Activated naive CD8-positive, alpha-beta T cell treated with anti-CD3 and anti-CD28 coated beads for 36 hours (primary cell): ENCODE measurements at regions not wholly inside any gene's neighbourhood (a gene's known extent, or its start where the extent isn't known, plus 50 kb on each side); places are given as distances from the start of the nearest gene placed in this dataset.

Source experiments
- DNase-seq: peaks from one replicate; pipeline ENCODE4 v3.0.0; 2021
- H3K27ac Mint-ChIP-seq: one replicate; pipeline ENCODE4 v1.8.0; 2022; ENCODE audit warnings: mild to moderate bottlenecking, moderate library complexity, mixed read lengths
- H3K27me3 Mint-ChIP-seq: one replicate; pipeline ENCODE4 v1.8.0; 2022; ENCODE audit warnings: mild to moderate bottlenecking, mixed read lengths
- H3K36me3 Mint-ChIP-seq: one replicate; pipeline ENCODE4 v1.8.0; 2021; ENCODE audit warnings: mild to moderate bottlenecking, mixed read lengths
- H3K4me1 Mint-ChIP-seq: one replicate; pipeline ENCODE4 v1.8.0; 2021; ENCODE audit warnings: mixed read lengths
- H3K4me3 Mint-ChIP-seq: one replicate; pipeline ENCODE4 v1.8.0; 2022; ENCODE audit warnings: mild to moderate bottlenecking, moderate library complexity, mixed read lengths
- H3K9me3 Mint-ChIP-seq: one replicate; pipeline ENCODE4 v1.8.0; 2022; ENCODE audit warnings: mixed read lengths

DNA sequence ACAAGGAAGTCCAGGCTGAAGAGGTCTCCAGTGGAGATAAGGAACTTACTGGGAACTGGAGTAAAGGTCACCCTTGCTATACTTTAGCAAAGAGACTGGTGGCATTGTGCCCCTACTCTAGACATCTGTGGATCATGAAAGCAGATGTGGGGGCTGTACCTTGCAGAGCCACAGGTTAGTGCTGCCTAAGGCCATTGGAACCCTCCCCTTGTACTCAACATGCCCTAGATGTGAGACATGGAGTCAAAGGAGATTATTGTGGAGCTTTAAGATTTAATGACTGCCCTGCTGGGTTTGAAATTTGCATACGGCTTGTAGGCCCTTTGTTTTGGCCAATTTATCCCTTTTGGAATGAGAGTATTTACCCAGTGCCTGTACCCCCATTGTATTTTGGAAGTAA, 397.3 kb upstream of the GRIN3A start:
- no peaks in the 10 kb centered on the region for H3K4me1 Mint-ChIP-seq
- H3K36me3 Mint-ChIP-seq, result no peaks in the 10 kb centered on the region
- H3K27ac Mint-ChIP-seq, result no peak overlapping the region
- peaks cover 9% of the 10 kb centered on the region for H3K9me3 Mint-ChIP-seq
- H3K27me3 Mint-ChIP-seq, result no peaks in the 10 kb centered on the region
- no peak overlapping the region for H3K4me3 Mint-ChIP-seq
- no peak for DNase-seq

DNA sequence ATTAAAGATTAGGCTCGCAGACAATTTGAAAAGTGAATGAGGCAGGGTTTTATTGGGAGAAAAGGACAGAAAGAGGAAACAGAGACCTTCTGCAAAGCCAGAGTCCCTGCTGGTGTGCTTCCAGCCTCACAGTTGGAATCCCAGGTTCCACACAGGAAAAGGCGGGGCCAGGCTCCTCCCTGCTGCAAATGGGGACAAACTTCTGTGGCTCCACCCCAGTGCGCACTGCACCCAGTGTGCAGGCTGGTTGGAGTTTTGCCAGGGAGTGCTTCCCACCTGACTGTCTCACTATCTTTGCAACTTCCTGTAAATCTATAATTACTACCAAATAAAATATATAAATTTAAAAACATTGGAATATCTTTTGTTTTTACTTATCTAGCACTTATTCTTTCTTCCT, 386.0 kb upstream of the GRIN3A start:
- peaks cover 7% of the 10 kb centered on the region for H3K9me3 Mint-ChIP-seq
- no peak overlapping the region for H3K4me3 Mint-ChIP-seq
- DNase-seq, result no peak
- H3K36me3 Mint-ChIP-seq, result no peaks in the 10 kb centered on the region
- H3K27ac Mint-ChIP-seq, result no peak overlapping the region
- H3K4me1 Mint-ChIP-seq, result no peaks in the 10 kb centered on the region
- no peaks in the 10 kb centered on the region for H3K27me3 Mint-ChIP-seq

DNA sequence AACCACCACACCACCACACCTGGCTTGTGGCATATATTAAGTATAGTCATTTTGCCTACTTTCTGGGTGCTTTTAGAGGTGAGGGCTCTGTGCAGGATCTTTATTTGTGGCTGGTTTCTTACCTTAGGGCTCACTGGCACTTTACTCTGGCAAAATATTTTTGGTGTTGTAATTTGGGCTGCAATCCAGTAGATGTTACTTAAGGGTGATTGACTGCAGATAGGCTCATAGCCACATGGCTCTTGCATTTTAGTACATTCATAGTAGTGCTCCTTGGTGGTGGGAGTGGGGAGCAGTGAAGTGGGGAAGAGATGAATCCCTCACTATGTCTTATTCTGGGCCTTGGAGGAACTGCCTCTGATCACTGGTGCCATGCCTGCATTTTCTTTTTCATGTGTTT, 376.1 kb upstream of the GRIN3A start:
- no peak for DNase-seq
- Mint-ChIP-seq H3K27ac (no peak overlapping the region), H3K27me3 (no peaks in the 10 kb centered on the region)

DNA sequence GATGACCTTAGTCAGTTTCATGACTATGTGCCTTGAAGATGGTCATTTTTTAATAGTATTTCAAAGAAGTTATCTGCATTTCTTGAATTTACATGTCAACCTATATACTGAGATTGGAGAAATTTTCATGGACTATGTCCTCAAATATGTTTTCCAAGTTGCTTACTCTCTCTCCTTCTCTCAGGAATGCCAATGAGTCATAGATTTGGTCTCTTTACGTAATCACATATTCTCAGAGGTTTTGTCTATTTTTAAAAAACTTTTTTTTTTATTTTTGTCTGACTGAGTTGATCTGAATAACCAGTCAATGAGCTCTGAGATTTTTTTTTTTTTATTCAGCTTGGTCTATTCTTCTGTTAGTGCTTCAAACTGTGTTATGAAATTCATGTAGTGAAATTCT, 374.7 kb upstream of the GRIN3A start:
- no peak overlapping the region for H3K27ac Mint-ChIP-seq
- no peak for DNase-seq
- H3K9me3 Mint-ChIP-seq, result peaks cover 5% of the 10 kb centered on the region
- no peaks in the 10 kb centered on the region for H3K4me1 Mint-ChIP-seq
- H3K27me3 Mint-ChIP-seq, result no peaks in the 10 kb centered on the region
- H3K4me3 Mint-ChIP-seq, result no peak overlapping the region
- H3K36me3 Mint-ChIP-seq, result no peaks in the 10 kb centered on the region

More for the DNA sequence above, 376.1 kb upstream of the GRIN3A start:
- no peak overlapping the region for H3K4me3 Mint-ChIP-seq
- H3K9me3 Mint-ChIP-seq, result peaks cover 11% of the 10 kb centered on the region
- no peaks in the 10 kb centered on the region for H3K4me1 Mint-ChIP-seq
- no peaks in the 10 kb centered on the region for H3K36me3 Mint-ChIP-seq

DNA sequence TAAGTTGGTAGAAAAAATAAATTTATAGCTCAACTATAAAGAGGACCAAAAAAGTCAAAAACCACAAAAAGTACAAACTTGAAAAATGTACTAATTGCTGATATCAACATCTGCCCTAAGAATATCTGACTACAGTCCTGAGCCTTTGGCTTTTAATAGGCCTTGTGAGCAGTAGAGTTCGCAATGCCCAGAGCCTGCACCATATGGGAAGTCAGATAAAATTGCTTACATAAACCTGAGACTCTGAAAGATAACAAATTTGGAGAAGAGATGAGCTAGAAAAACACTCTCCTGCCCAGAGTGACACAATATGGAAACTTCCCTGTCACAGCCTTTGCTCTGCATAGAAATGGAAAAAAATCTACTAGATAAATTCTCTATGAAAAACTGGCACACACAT, 368.0 kb upstream of the GRIN3A start:
- Mint-ChIP-seq H3K27ac (no peak overlapping the region), H3K36me3 (no peaks in the 10 kb centered on the region), H3K27me3 (no peaks in the 10 kb centered on the region), H3K4me1 (no peaks in the 10 kb centered on the region), H3K9me3 (peaks cover 4% of the 10 kb centered on the region), H3K4me3 (no peak overlapping the region)
- no peak for DNase-seq

DNA sequence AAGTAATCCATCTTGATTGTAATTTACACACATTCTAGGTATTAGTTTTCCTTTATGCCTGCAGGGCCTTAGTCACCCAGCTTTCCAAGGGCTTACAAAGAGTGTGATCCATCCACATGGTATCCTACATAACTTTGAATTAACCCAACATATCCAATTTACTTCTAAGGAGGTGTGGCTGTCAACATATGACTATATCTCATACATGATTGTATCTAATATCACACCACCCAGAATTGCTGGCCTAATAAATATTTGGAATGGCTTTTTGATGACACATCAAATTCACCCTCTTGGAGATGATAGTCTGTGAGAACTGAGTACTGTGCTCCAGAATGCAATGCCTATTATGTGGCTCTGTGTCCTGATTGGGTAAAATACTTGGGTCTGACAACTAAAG, 363.3 kb upstream of the GRIN3A start:
- Mint-ChIP-seq H3K27me3 (no peaks in the 10 kb centered on the region), H3K4me1 (no peaks in the 10 kb centered on the region), H3K27ac (no peak overlapping the region), H3K4me3 (no peak overlapping the region), H3K9me3 (peaks cover 3% of the 10 kb centered on the region), H3K36me3 (no peaks in the 10 kb centered on the region)
- DNase-seq, result no peak

- Mint-ChIP-seq H3K9me3 (no peaks in the 10 kb centered on the region), H3K4me3 (no peak overlapping the region), H3K27ac (no peak overlapping the region), H3K4me1 (no peaks in the 10 kb centered on the region), H3K36me3 (no peaks in the 10 kb centered on the region), H3K27me3 (no peaks in the 10 kb centered on the region)
- DNase-seq, result no peak
Measured at GRCh38 chr9:102087141-102087540, 348.7 kb upstream of the GRIN3A start.

- H3K4me1 Mint-ChIP-seq, result no peaks in the 10 kb centered on the region
- H3K9me3 Mint-ChIP-seq, result no peaks in the 10 kb centered on the region
- no peak for DNase-seq
- H3K27me3 Mint-ChIP-seq, result no peaks in the 10 kb centered on the region
- no peaks in the 10 kb centered on the region for H3K36me3 Mint-ChIP-seq
- no peak overlapping the region for H3K27ac Mint-ChIP-seq
- no peak overlapping the region for H3K4me3 Mint-ChIP-seq
Measured at GRCh38 chr9:102085548-102085947, 347.1 kb upstream of the GRIN3A start.

GRCh38 chr9:102072059-102072764, 333.8 kb upstream of the GRIN3A start:
- no peak for DNase-seq
- Mint-ChIP-seq H3K4me3 (no peak overlapping the region), H3K36me3 (no peaks in the 10 kb centered on the region), H3K9me3 (peaks cover 4% of the 10 kb centered on the region), H3K4me1 (no peaks in the 10 kb centered on the region), H3K27ac (no peak overlapping the region), H3K27me3 (no peaks in the 10 kb centered on the region)

- no peaks in the 10 kb centered on the region for H3K27me3 Mint-ChIP-seq
- no peak for DNase-seq
- H3K27ac Mint-ChIP-seq, result no peak overlapping the region
- H3K4me3 Mint-ChIP-seq, result no peak overlapping the region
- no peaks in the 10 kb centered on the region for H3K36me3 Mint-ChIP-seq
- H3K4me1 Mint-ChIP-seq, result no peaks in the 10 kb centered on the region
- peaks cover 7% of the 10 kb centered on the region for H3K9me3 Mint-ChIP-seq
Measured at GRCh38 chr9:102069969-102070368, 331.5 kb upstream of the GRIN3A start.

DNA sequence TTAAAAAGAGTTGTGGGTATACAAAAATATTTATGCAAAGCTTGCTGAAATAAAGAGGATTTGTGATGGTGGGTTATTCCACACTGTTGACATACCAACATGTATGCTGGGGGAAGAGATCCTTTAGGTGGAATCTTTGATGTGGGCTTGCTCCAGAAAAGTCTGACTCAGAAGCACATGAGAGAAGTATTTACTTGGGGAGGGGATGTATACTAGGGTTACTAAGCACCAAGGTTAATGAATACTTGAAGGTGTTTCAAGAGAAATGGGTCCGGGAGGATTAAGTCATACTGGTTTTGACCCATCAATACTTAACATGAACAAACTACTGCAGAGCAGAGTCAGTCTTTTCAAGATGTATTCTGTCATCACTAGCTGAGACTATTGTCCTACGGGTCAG, 316.4 kb upstream of the GRIN3A start:
- Mint-ChIP-seq H3K4me3 (no peak overlapping the region), H3K4me1 (no peaks in the 10 kb centered on the region), H3K36me3 (no peaks in the 10 kb centered on the region), H3K27me3 (no peaks in the 10 kb centered on the region), H3K9me3 (no peaks in the 10 kb centered on the region), H3K27ac (no peak overlapping the region)
- no peak for DNase-seq

- peak overlapping the region; percentile 23 for H3K27ac Mint-ChIP-seq
- H3K4me1 Mint-ChIP-seq, result no peaks in the 10 kb centered on the region
- no peaks in the 10 kb centered on the region for H3K9me3 Mint-ChIP-seq
- DNase-seq, result no peak
- no peaks in the 10 kb centered on the region for H3K27me3 Mint-ChIP-seq
- no peak overlapping the region for H3K4me3 Mint-ChIP-seq
- H3K36me3 Mint-ChIP-seq, result no peaks in the 10 kb centered on the region
Measured at GRCh38 chr9:102049586-102050246, 311.3 kb upstream of the GRIN3A start.

DNA sequence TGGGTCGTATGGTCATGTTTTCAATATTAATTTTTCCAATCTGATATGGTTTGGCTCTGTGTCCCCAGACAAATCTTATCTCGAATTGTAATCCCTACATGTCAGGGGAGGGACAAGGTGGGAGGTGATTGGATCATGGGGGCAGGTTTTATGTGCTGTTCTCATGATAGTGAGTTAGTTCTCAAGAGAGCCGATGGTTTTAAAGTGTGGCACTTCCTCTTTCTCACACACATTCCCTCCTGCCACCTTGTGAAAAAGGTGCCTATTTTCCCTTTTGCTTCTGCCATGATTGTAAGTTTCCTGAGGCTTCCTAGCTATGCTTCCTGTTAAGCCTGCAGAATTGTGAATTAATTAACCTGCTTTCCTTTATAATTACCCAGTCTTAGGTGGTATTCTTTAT, 309.1 kb upstream of the GRIN3A start:
- no peak for DNase-seq
- H3K27ac Mint-ChIP-seq, result no peak overlapping the region
- H3K4me3 Mint-ChIP-seq, result no peak overlapping the region
- H3K4me1 Mint-ChIP-seq, result no peaks in the 10 kb centered on the region
- no peaks in the 10 kb centered on the region for H3K27me3 Mint-ChIP-seq
- H3K9me3 Mint-ChIP-seq, result no peaks in the 10 kb centered on the region
- no peaks in the 10 kb centered on the region for H3K36me3 Mint-ChIP-seq

GRCh38 chr9:102044133-102044532, 305.7 kb upstream of the GRIN3A start:
- Mint-ChIP-seq H3K9me3 (peaks cover 2% of the 10 kb centered on the region), H3K36me3 (no peaks in the 10 kb centered on the region), H3K27ac (no peak overlapping the region), H3K4me3 (no peak overlapping the region), H3K27me3 (no peaks in the 10 kb centered on the region), H3K4me1 (no peaks in the 10 kb centered on the region)
- DNase-seq, result no peak

DNA sequence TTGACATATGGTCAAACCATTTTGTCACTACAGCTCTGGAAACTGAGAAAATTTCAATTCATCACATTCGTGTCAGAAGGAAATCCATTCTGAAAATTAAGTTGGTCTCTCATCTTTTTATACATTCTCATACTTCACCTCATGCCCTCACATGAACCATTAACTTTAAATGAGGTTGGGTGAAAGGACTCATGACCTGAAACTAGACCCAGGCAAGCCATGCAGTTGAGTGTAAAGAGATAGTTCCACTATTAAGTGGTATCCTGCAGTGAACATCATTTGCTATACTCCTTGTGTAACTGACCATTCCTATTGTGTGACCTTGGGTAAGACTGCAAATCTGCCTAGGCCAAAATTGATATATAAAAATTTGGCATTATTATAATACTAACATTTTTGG, 299.6 kb upstream of the GRIN3A start:
- Mint-ChIP-seq H3K4me1 (no peaks in the 10 kb centered on the region), H3K27ac (no peak overlapping the region), H3K9me3 (peaks cover 2% of the 10 kb centered on the region), H3K36me3 (no peaks in the 10 kb centered on the region), H3K4me3 (no peak overlapping the region), H3K27me3 (no peaks in the 10 kb centered on the region)
- no peak for DNase-seq

DNA sequence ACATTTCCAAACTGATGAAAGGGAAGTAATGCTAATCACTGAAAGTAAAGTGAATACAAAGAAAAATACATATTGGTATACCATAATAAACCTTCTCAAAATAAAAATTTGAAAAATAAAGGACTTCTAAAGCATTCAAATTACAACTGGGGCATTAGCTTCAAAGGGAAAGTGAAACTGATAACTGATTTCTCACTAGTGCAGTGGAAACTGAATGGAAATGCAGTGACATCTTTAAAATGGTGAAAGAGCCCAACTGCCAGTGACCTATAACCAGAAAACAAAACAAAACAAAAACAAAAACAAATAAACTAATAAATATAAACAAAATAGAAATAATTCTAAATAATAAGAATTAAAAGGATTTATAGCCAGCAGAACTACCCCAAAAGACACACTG, 297.5 kb upstream of the GRIN3A start:
- no peak for DNase-seq
- no peaks in the 10 kb centered on the region for H3K36me3 Mint-ChIP-seq
- no peak overlapping the region for H3K27ac Mint-ChIP-seq
- no peaks in the 10 kb centered on the region for H3K4me1 Mint-ChIP-seq
- no peaks in the 10 kb centered on the region for H3K27me3 Mint-ChIP-seq
- H3K9me3 Mint-ChIP-seq, result no peaks in the 10 kb centered on the region
- no peak overlapping the region for H3K4me3 Mint-ChIP-seq
